SH-SY5Y (cell line): ENCODE measurements at regions not wholly inside any gene's neighbourhood (a gene's known extent, or its start where the extent isn't known, plus 50 kb on each side); places are given as distances from the start of the nearest gene placed in this dataset.

Experiments
- GATA2 ChIP-seq: IDR thresholded peaks from 2 replicates; pipeline ENCODE4 v1.6.1; 2011; ENCODE audit warnings: mild to moderate bottlenecking, low read depth, low read length
- GATA3 ChIP-seq: IDR thresholded peaks from 2 replicates; pipeline ENCODE4 v1.6.1; 2011; ENCODE audit warnings: low read depth, mild to moderate bottlenecking, low read length, moderate library complexity

GRCh38 chr3:177307826-177308225, 110.5 kb upstream of the TBL1XR1 start:
- TF ChIP-seq GATA3 (no peak), GATA2 (no peak)
